Mucosa of descending colon (tissue), 3 donors: ENCODE measurements at regions not wholly inside any gene's neighbourhood (a gene's known extent, or its start where the extent isn't known, plus 50 kb on each side); places are given as distances from the start of the nearest gene placed in this dataset.

Source experiments
- ATAC-seq: fragments of 200-7000 bp; cut with Tn5 transposase; one replicate; pipeline ENCODE4 v1.9.1; 2020; ENCODE audit warnings: mild to moderate bottlenecking, moderate library complexity
- DNase-seq, 3 donors: peaks; one replicate each; pipeline ENCODE4 v3.0.0-alpha.2; 2020
- H3K36me3 ChIP-seq: fragments of 200-600 bp; one replicate; pipeline ENCODE4 v1.8.0; 2021; ENCODE audit warnings: low read depth, mild to moderate bottlenecking
- H3K4me1 ChIP-seq: fragments of 200-600 bp; one replicate; pipeline ENCODE4 v1.8.0; 2021; ENCODE audit warnings: low read depth, mild to moderate bottlenecking
- H3K4me3 ChIP-seq: fragments of 200-600 bp; one replicate; pipeline ENCODE4 v1.8.0; 2021; ENCODE audit warnings: mild to moderate bottlenecking
- H3K9me3 ChIP-seq: fragments of 200-600 bp; one replicate; pipeline ENCODE4 v1.8.0; 2021; ENCODE audit warnings: mild to moderate bottlenecking
- CTCF ChIP-seq: fragments of 200-600 bp; IDR thresholded peaks from one replicate; pipeline ENCODE4 v1.8.0; 2022; ENCODE audit warnings: antibody characterized with exemption, mild to moderate bottlenecking
- intact Hi-C, 2 donors: fragments of 100-400 bp; cut with DNase I in 1 of 2; cut with micrococcal nuclease in 1 of 2; formaldehyde crosslinking; loops; one replicate each; pipeline versions ENCODE4 v1.11.0 to v1.11.1; 2022; cut with DNase I, micrococcal nuclease
- donor health status: DM: no; HTN: no; CAD: no; lungs with moderate emphysema.
- donor health status: DM: no; HTN: no; CAD: no.
- donor health status: DM: no; HTN: yes; CAD: no.

- intact Hi-C loops: no loop called here
- H3K9me3 ChIP-seq: no peaks in the 10 kb centered on the region
- DNase-seq: no peak
- no peak for ATAC-seq
- no peak for TF ChIP-seq CTCF
- H3K36me3 ChIP-seq: no peaks in the 10 kb centered on the region
- H3K4me1 ChIP-seq: no peaks in the 10 kb centered on the region
- H3K4me3 ChIP-seq: no peak overlapping the region
Observed at GRCh38 chr16:49128740-49129139, 152.9 kb downstream of the CBLN1 start.

DNA sequence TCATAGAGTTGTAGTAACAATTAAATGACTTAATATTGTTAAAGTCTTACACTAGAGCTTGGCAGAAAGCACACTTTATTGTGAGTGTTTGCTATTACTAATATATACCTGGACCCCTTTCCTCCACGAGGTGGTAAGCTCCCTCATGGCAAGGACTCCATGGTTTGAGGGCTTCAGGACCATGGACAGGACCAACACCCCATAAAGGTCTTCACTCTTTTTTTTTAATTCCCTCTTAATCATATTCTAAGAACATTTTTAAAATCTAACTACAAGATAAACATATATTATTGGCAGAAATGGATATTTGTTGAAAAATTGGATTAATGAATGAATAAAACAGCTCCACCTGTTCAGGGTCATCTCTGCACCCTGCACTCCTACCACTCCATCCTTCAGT, 154.5 kb downstream of the CBLN1 start:
- Histone ChIP-seq H3K4me3 (no peak overlapping the region), H3K4me1 (no peaks in the 10 kb centered on the region), H3K9me3 (no peaks in the 10 kb centered on the region), H3K36me3 (no peaks in the 10 kb centered on the region)
- intact Hi-C loops: no loop called here
- ATAC-seq (no peak), DNase-seq (peak in 1 of 3 donors; percentile 19)
- TF ChIP-seq CTCF: no peak

DNA sequence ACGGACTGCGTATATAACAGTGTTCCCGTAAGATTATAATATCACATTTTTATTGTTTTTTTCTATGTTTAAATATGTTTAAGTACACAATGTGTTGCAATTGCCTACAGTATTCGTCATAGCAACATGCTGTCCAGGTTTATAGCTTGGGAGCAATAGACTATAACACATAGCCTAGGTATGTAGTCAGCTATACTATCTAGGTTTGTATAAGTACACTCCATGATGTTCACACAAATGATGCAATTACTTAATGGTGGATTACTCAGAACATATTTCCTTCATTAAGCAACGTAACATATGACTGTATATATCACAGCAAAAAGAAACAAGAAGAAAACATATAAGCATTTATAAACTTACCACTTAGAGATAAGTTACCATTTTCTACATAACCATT, 160.0 kb downstream of the CBLN1 start:
- intact Hi-C loops: no loop called here
- Histone ChIP-seq H3K4me3 (no peak overlapping the region), H3K9me3 (no peaks in the 10 kb centered on the region), H3K4me1 (no peaks in the 10 kb centered on the region), H3K36me3 (no peaks in the 10 kb centered on the region)
- DNase-seq: no peak
- ATAC-seq: no peak
- TF ChIP-seq CTCF: no peak

GRCh38 chr16:49120631-49121030, 161.0 kb downstream of the CBLN1 start:
- DNase-seq (peak in 1 of 3 donors; percentile 11), ATAC-seq (no peak)
- no peaks in the 10 kb centered on the region for H3K4me1 ChIP-seq
- H3K4me3 ChIP-seq: no peak overlapping the region
- H3K36me3 ChIP-seq: no peaks in the 10 kb centered on the region
- no peak for TF ChIP-seq CTCF
- intact Hi-C loops: no loop called here
- H3K9me3 ChIP-seq: no peaks in the 10 kb centered on the region

GRCh38 chr16:49116873-49117272, 164.8 kb downstream of the CBLN1 start:
- intact Hi-C loops: no loop called here
- ATAC-seq: no peak

More at GRCh38 chr16:49116873-49117272, 164.8 kb downstream of the CBLN1 start:
- no peak for TF ChIP-seq CTCF
- DNase-seq: no peak
- no peaks in the 10 kb centered on the region for H3K36me3 ChIP-seq
- H3K9me3 ChIP-seq: no peaks in the 10 kb centered on the region
- no peaks in the 10 kb centered on the region for H3K4me1 ChIP-seq
- no peak overlapping the region for H3K4me3 ChIP-seq
